B cell (primary cell): ENCODE measurements at regions not wholly inside any gene's neighbourhood (a gene's known extent, or its start where the extent isn't known, plus 50 kb on each side); places are given as distances from the start of the nearest gene placed in this dataset.

ENCODE experiments used
- ATAC-seq: fragments of 200-7000 bp; cut with Tn5 transposase; one replicate; pipeline ENCODE4 v1.10.0; 2021; ENCODE audit warnings: low read depth, mild to moderate bottlenecking, moderate number of reproducible peaks, moderate library complexity
- CTCF ChIA-PET: fragments of 350-600 bp; sonication (Branson Sonifier 250); formaldehyde crosslinking; loops from one replicate; lab custom pipeline; 2021; ENCODE audit warnings: antibody characterized with exemption, inconsistent platforms; lab: Charles Lee
- POLR2A ChIA-PET: fragments of 350-600 bp; sonication (Branson Sonifier 250); formaldehyde crosslinking; loops from one replicate; lab custom pipeline; 2021; ENCODE audit warnings: antibody characterized with exemption; lab: Charles Lee
- DNase-seq: peaks from one replicate; pipeline ENCODE4 v3.0.0; 2013
- H2AFZ ChIP-seq: 2 replicates; pipeline ENCODE4 v1.6.1; 2012; ENCODE audit warnings: mild to moderate bottlenecking, low read depth, low read length; ENCODE audit not compliant: insufficient read depth, poor library complexity, severe bottlenecking
- H3K27ac ChIP-seq, 2 donors: 1 replicate in 1 of 2; 2 replicates in 1 of 2; pipeline ENCODE4 v1.5.1; 2012 to 2013; ENCODE audit warnings: low read length in 2 of 2, mild to moderate bottlenecking in 2 of 2, moderate library complexity in 1 of 2
- H3K27me3 ChIP-seq, 4 experiments: fragments of 200-600 bp in 1 of 4; sonication (generic) in 1 of 4; replicated peaks in 1 of 4; 1 replicate in 2 of 4; 2 replicates in 2 of 4; pipeline versions ENCODE4 v1.6.1 to v1.7.0; 2013 to 2016; ENCODE audit warnings: low read length in 3 of 4, mild to moderate bottlenecking in 2 of 4, mixed read lengths in 1 of 4, moderate library complexity in 1 of 4; ENCODE audit not compliant: insufficient read depth in 4 of 4, control insufficient read depth in 3 of 4; ENCODE audit errors: control extremely low read depth in 1 of 4
- H3K36me3 ChIP-seq, 2 experiments: replicated peaks in 1 of 2; 1 replicate in 1 of 2; 2 replicates in 1 of 2; pipeline versions ENCODE4 v1.6.1 to v1.7.1; 2013; ENCODE audit warnings: low read length in 1 of 2; ENCODE audit not compliant: insufficient read depth in 2 of 2, control insufficient read depth in 1 of 2; ENCODE audit errors: control extremely low read depth in 1 of 2, extremely low read depth in 1 of 2
- H3K4me1 ChIP-seq, 2 donors: fragments of 200-600 bp in 1 of 2; sonication (generic) in 1 of 2; 1 replicate in 1 of 2; 2 replicates in 1 of 2; pipeline versions ENCODE4 v1.5.1 to v1.6.1; 2013 to 2017; ENCODE audit warnings: low read length in 2 of 2; ENCODE audit not compliant: control insufficient read depth in 2 of 2, insufficient read depth in 2 of 2
- H3K4me2 ChIP-seq: replicated peaks from 2 replicates; pipeline ENCODE3; 2012; ENCODE audit warnings: mild to moderate bottlenecking, low read depth, low read length; ENCODE audit not compliant: poor library complexity, severe bottlenecking
- H3K4me3 ChIP-seq, 5 experiments: fragments of 200-600 bp in 1 of 5; sonication (generic) in 1 of 5; 1 replicate in 3 of 5; 2 replicates in 2 of 5; pipeline versions ENCODE4 v1.5.1 to v1.7.0; 2011 to 2016; ENCODE audit warnings: low read length in 4 of 5, mild to moderate bottlenecking in 4 of 5, low read depth in 2 of 5, control low read depth in 1 of 5, moderate library complexity in 1 of 5; ENCODE audit not compliant: insufficient read depth in 1 of 5; ENCODE audit errors: control extremely low read depth in 1 of 5, extremely low read depth in 1 of 5
- H3K79me2 ChIP-seq: fragments of 200-600 bp; sonication (generic); one replicate; pipeline ENCODE4 v1.6.0; 2016; ENCODE audit warnings: low read length; ENCODE audit not compliant: control insufficient read depth, insufficient read depth
- H3K9ac ChIP-seq: fragments of 200-600 bp; sonication (generic); 2 replicates; pipeline ENCODE4 v1.6.1; 2017; ENCODE audit warnings: mild to moderate bottlenecking, low read length, moderate library complexity
- H3K9me3 ChIP-seq, 3 donors: one replicate each; pipeline versions ENCODE4 v1.6.1 to v1.7.1; 2013; ENCODE audit warnings: low read length in 2 of 3; ENCODE audit not compliant: control insufficient read depth in 2 of 3, insufficient read depth in 1 of 3; ENCODE audit errors: control extremely low read depth in 1 of 3
- H4K20me1 ChIP-seq: 2 replicates; pipeline ENCODE4 v1.6.0; 2012; ENCODE audit warnings: mild to moderate bottlenecking, low read length; ENCODE audit not compliant: insufficient read depth, control insufficient read depth, poor library complexity, severe bottlenecking
- H3K27ac Mint-ChIP-seq: one replicate; pipeline ENCODE4 v1.8.0; 2021; ENCODE audit warnings: mixed read lengths
- H3K27me3 Mint-ChIP-seq: one replicate; pipeline ENCODE4 v1.8.0; 2021; ENCODE audit warnings: mixed read lengths
- H3K4me1 Mint-ChIP-seq: one replicate; pipeline ENCODE4 v1.8.0; 2021; ENCODE audit warnings: mixed read lengths
- H3K4me3 Mint-ChIP-seq: one replicate; pipeline ENCODE4 v1.8.0; 2021; ENCODE audit warnings: mixed read lengths
- H3K9me3 Mint-ChIP-seq: one replicate; pipeline ENCODE4 v1.8.0; 2022; ENCODE audit warnings: mixed read lengths; ENCODE audit not compliant: insufficient read depth
- EZH2 ChIP-seq: IDR thresholded peaks from 2 replicates; pipeline ENCODE4 v1.6.1; 2012; ENCODE audit warnings: borderline replicate concordance, low read depth, mild to moderate bottlenecking, moderate library complexity, low read length; ENCODE audit not compliant: insufficient read depth, poor library complexity, severe bottlenecking
- WGBS: methylation state at CpG from one replicate; pipeline ENCODE4 v1.1.5; 2013; ENCODE audit warnings: missing lambda C conversion rate; ENCODE audit not compliant: insufficient coverage; 5-methylcytosine and 5-hydroxymethylcytosine counted together
- intact Hi-C: fragments of 100-400 bp; cut with micrococcal nuclease; formaldehyde crosslinking; loops from one replicate; pipeline ENCODE4 v1.10.0; 2022
- TF ChIP-seq, protein P1 (sequence below): fragments of 200-600 bp; IDR thresholded peaks from one replicate; pipeline ENCODE4 v1.8.0; 2022; ENCODE audit warnings: antibody characterized with exemption, mild to moderate bottlenecking

DNA sequence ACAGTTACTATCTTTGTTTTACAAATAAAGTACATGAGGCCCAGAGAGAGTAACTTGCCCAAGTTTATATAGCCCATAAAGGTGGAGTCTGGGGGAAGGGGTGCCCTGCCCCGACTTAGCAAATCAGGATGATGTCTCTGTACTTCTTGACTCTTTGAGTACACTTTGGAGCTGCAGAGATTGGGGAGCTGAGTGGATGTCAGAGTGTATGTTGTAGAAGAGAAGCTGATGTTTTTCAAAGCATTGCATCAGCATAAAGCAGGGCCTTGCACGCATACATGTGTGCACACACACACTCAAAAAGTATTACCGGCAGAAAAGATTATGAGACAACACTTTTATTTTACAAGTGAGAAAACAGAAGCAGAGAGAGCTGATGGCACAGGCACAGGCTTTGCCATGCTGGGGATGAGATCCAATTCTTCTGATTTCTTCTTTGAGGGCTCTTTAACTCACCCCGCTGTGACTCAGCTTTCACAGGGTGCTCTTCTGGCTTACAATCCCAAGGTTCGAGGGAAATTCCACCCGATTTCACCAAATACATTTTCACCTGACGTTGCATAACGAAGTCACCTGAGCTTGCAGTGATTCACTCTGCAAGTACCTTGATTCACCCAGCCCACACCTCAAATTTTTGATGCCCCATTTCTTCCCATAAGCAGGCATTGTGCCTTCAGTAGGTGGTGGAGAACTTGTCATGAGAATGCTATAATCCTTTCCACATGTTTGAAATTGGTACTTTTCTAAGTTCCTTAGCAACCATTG is 292.8 kb upstream of the BOD1L1 start:
- H3K27ac ChIP-seq: no peak overlapping the region
- H3K36me3 ChIP-seq: no peaks in the 10 kb centered on the region
- no peak overlapping the region for H3K4me3 ChIP-seq
- DNase-seq (no peak), ATAC-seq (no peak)
- no peaks in the 10 kb centered on the region for H3K9me3 ChIP-seq
- Mint-ChIP-seq H3K27me3 (peaks cover 3% of the 10 kb centered on the region), H3K4me3 (no peak overlapping the region), H3K27ac (no peak overlapping the region), H3K4me1 (no peaks in the 10 kb centered on the region), H3K9me3 (no peaks in the 10 kb centered on the region)
- intact Hi-C loops: no loop called here
- no peaks in the 10 kb centered on the region for H4K20me1 ChIP-seq
- H3K4me2 ChIP-seq: no peak overlapping the region
- TF ChIP-seq, protein P1, sequence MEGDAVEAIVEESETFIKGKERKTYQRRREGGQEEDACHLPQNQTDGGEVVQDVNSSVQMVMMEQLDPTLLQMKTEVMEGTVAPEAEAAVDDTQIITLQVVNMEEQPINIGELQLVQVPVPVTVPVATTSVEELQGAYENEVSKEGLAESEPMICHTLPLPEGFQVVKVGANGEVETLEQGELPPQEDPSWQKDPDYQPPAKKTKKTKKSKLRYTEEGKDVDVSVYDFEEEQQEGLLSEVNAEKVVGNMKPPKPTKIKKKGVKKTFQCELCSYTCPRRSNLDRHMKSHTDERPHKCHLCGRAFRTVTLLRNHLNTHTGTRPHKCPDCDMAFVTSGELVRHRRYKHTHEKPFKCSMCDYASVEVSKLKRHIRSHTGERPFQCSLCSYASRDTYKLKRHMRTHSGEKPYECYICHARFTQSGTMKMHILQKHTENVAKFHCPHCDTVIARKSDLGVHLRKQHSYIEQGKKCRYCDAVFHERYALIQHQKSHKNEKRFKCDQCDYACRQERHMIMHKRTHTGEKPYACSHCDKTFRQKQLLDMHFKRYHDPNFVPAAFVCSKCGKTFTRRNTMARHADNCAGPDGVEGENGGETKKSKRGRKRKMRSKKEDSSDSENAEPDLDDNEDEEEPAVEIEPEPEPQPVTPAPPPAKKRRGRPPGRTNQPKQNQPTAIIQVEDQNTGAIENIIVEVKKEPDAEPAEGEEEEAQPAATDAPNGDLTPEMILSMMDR: no peak
- TF ChIP-seq EZH2: no peak
- H3K27me3 ChIP-seq: no peaks in the 10 kb centered on the region
- 96% methylated on average over 6 of the region's 8 CpGs for WGBS
- CTCF ChIA-PET: no interaction called here
- POLR2A ChIA-PET: no interaction called here
- H3K4me1 ChIP-seq: no peaks in the 10 kb centered on the region
- no peak overlapping the region for H2AFZ ChIP-seq
- no peak overlapping the region for H3K9ac ChIP-seq
- H3K79me2 ChIP-seq: no peaks in the 10 kb centered on the region

DNA sequence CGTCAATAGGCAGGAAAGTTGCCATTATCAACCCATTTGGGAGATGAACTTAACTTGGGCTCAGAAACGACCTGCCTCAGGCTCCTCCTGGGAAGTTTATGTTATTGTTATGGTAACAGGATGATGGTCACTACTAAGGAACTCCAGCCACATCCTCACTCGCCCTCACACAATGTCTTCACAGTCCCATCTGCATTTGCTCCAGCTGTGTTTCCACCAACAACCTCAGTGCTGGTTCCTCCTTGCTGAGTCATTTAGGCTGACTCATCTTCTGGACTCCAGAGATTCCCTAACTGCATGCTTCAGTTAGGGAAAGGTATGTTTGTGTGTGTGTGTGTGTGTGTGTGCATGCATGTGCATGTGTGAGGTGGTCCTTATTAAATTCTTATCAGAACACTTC is 293.4 kb upstream of the BOD1L1 start:
- Histone ChIP-seq H3K4me1 (no peaks in the 10 kb centered on the region), H3K4me3 (no peak overlapping the region), H3K9me3 (no peaks in the 10 kb centered on the region), H3K27me3 (no peaks in the 10 kb centered on the region), H3K4me2 (no peak overlapping the region), H3K27ac (no peak overlapping the region), H3K9ac (no peak overlapping the region), H3K36me3 (no peaks in the 10 kb centered on the region), H2AFZ (no peak overlapping the region), H3K79me2 (no peaks in the 10 kb centered on the region), H4K20me1 (no peaks in the 10 kb centered on the region)
- Mint-ChIP-seq H3K27me3 (peaks cover 3% of the 10 kb centered on the region), H3K27ac (no peak overlapping the region), H3K4me1 (no peaks in the 10 kb centered on the region), H3K4me3 (no peak overlapping the region), H3K9me3 (no peaks in the 10 kb centered on the region)
- ATAC-seq (no peak), DNase-seq (no peak)
- no CpG with 5 or more reads among the region's 3 CpGs for WGBS
- no peak for TF ChIP-seq EZH2
- TF ChIP-seq, protein P1: no peak
- ChIA-PET POLR2A (no interaction called here), CTCF (no interaction called here)
- intact Hi-C loops: no loop called here
